OCI-LY3 (cell line): ENCODE measurements at regions not wholly inside any gene's neighbourhood (a gene's known extent, or its start where the extent isn't known, plus 50 kb on each side); places are given as distances from the start of the nearest gene placed in this dataset.

Source experiments
- CTCF ChIP-seq: fragments of 200-600, 300-600 bp; sonication (generic); IDR thresholded peaks from 2 replicates; pipeline ENCODE4 v1.5.1; 2014; ENCODE audit warnings: antibody characterized with exemption, low read length, low read depth
- EZH2phosphoT487 ChIP-seq: fragments of 200-600 bp; shearing (Covaris generic); IDR thresholded peaks from 2 replicates; pipeline ENCODE4 v1.6.1; 2018; ENCODE audit warnings: antibody characterized with exemption, mixed run types, low read depth

- TF ChIP-seq CTCF (no peak), EZH2phosphoT487 (no peak)
Observed at GRCh38 chr2:19846030-19846429, 55.8 kb downstream of the TTC32 start.
